NCI-H774 (cell line): ENCODE measurements at regions not wholly inside any gene's neighbourhood (a gene's known extent, or its start where the extent isn't known, plus 50 kb on each side); places are given as distances from the start of the nearest gene placed in this dataset.

Experiments
- DNase-seq: peaks from one replicate; lab custom pipeline; 2025; lab: John Stamatoyannopoulos, UW

GRCh38 chr2:83561592-83561991, 897.5 kb downstream of the SUCLG1 start:
- DNase-seq = no peak

GRCh38 chr2:83536556-83536955, 922.5 kb downstream of the SUCLG1 start:
- DNase-seq = no peak

GRCh38 chr2:83534416-83534815, 924.7 kb downstream of the SUCLG1 start:
- DNase-seq = no peak

GRCh38 chr2:83531206-83531826, 927.8 kb downstream of the SUCLG1 start:
- no peak for DNase-seq

GRCh38 chr2:83528767-83529166, 930.3 kb downstream of the SUCLG1 start:
- no peak for DNase-seq

- DNase-seq = no peak
Measured at GRCh38 chr2:83522891-83523493, 936.1 kb downstream of the SUCLG1 start.

DNA sequence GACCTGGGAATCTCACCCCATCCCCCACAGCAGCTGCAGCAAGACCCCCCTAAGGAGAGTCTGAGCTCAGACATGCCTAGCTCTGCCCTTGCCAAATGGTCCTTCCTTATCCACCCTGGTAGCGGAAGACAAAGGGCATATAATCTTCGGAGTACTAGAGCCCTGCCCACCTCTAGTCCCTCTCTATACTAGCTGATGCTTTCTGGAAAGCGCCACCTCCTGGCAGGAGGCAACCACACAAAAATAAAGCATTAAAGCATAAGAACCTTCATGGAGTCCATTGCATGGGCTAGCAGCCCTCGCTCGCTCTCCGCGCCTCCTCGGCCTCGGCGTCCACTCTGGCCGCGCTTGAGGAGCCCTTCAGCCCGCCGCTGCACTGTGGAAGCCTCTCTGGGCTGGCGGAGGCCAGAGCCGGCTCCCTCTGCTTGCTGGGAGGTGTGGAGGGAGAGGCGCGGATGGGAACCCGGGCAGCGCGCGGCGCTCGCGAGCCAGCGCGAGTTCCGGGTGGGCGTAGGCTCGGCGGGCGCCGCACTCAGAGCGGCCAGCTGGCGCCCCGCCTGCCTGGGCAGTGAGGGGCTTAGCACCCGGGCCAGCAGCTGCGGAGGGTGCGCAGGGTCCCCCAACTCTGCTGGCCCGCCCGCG, 941.2 kb downstream of the SUCLG1 start:
- DNase-seq = no peak

DNA sequence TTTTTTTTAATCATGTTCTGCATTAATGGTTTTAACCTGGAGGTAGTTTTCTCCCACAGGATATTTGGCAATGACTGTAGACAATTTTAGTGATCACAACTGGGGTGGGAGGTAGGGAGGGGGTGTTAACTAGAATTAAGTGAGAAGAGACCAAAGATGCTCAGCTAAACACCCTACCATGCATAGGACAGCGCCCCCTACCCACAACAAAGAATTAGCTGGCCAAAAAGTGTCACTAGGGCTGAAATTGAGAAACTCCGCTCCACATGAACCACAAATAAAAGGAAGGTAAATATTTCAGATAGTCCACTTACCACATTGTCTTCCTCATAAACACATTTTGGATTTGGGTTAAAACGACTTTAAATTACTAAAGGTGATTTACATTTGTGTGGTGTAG, 942.6 kb downstream of the SUCLG1 start:
- no peak for DNase-seq

GRCh38 chr2:83487451-83487850, 971.6 kb downstream of the SUCLG1 start:
- DNase-seq = no peak

DNA sequence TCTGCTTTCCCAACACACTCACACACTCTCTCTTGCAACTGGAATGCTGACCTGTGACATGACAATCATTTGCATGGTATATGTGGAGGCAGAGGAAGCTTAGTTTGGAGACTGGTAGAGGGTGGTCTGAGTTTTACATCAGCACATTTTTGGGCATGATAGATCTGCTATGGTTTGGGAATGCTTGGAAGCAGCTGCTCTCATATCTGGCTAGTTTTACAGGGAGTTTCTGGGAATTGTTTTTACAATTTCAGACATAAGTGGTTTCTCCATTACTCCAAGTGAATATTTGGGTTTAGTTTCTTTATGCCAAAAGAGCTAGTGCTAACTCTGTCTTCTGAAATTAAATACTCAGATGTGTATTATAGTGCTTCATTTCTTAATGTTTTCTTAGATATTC, 977.6 kb downstream of the SUCLG1 start:
- DNase-seq = no peak

DNA sequence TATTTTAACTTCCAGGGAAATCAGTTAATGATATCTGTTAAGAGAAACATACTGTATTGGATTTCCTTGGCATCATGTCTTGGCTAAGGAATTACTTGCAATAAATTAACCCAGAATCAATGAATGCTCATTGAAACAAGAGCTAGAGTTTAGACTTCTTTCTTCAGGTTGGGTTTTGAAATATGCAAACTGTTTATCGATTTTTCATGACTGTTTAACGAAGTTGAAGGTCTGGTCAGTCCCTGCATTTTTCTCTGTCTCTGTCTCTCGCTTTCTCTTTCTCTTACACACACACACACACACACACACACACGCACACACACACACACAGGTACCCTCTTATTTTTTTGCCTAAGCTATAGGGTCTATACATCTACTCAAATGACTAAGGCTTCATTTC, 981.0 kb downstream of the SUCLG1 start:
- DNase-seq = no peak

DNA sequence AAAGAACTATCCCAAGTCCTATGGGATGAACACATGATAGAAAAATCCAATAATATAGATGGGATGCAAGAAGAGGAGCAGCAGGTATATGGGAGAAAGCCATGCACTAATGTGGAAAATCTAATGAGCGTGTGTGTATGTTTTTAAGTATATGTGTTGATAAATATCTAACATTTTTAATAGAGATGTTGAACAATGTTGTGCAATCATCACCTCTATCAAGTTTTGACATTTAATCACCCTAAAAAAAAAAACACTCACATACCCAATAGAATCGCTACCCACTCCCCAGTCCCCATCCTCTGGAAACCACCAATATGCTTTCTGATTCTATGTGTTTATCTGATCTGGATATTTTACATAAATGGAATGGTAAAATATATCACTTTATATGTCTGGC, 983.7 kb downstream of the SUCLG1 start:
- no peak for DNase-seq

GRCh38 chr2:83471655-83472054, 987.4 kb downstream of the SUCLG1 start:
- DNase-seq = peak; percentile 55

GRCh38 chr2:83470928-83471327, 988.2 kb downstream of the SUCLG1 start:
- DNase-seq = no peak

DNA sequence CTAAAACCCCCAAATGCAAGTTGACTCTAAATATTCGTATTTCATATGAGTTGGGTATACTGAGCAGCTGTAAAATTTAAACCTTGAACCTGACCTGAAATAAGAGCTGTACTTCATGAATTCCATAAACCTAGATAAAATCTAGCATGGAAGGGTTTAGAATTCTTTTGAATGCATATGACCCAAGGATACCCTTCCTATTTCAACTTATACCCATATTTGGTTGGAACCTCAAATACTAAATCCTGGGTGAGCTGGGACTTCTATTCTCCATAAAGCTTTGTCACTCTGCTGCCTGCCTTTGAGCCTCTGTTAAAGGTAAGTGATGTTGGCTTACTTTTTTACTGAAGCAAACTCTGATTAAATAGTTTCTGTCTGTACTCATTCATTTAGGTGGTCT, 994.6 kb downstream of the SUCLG1 start:
- DNase-seq = no peak

GRCh38 chr2:83462881-83463280, 996.2 kb downstream of the SUCLG1 start:
- DNase-seq = no peak

DNA sequence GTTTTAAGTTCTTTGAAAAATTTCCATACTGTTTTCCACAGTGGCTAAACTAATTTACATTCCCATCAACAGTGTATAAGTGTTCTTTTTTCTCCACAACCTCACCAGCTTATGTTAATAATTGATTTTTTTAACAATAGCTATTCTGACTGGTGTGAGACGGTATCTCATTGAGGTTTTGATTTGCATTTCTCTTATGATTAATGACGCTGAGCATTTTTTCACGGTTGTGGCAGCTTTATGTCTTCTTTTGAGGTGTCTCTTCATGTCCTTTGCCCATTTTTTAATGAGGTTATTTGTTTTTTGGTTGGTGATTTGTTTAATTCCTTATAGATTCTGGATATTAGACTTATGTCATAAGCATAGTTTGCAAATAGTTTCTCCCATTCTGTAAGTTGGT, 997.9 kb downstream of the SUCLG1 start:
- no peak for DNase-seq

GRCh38 chr2:83459456-83459855, 999.6 kb downstream of the SUCLG1 start:
- no peak for DNase-seq

GRCh38 chr2:83435989-83436388, 1023.1 kb downstream of the SUCLG1 start:
- DNase-seq = no peak

DNA sequence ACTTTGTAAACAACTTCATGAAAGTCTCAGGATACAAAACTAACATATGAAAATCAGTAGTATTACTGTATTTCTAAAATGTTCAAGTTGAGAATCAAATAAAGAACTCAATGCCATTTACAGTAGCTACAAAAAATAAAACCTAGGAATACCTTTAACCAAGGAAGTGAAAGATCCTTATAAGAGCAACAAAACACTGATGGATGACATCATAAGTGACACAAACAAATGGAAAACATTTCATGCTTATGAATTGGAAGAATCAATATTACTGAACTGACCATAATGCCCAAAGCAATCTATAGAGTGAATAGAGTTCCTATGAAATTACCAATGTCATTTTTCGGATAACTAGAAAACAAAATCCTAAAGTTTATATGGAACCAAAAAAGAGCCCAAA, 1038.1 kb downstream of the SUCLG1 start:
- no peak for DNase-seq

- no peak for DNase-seq
Measured at GRCh38 chr2:83394134-83394904, 1064.8 kb downstream of the SUCLG1 start.

DNA sequence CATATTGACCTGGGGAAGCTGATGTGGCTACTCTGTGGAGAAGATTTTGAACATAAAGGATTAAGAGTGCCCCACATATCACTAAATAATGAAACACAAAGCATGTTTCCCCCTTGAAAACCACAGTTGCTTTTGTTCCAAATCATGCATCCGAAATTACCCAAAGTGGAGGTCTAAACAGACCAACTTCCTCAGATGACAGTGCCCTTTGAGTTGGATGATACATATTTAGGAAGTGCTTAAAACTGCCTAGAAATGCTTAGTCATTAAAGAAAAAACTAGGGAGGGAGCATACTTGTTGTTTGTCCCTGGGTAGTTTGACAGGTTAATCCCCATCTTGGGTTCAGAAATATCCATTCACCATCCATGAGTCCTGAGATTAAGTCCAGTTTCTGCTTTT, 1070.3 kb downstream of the SUCLG1 start:
- no peak for DNase-seq

DNA sequence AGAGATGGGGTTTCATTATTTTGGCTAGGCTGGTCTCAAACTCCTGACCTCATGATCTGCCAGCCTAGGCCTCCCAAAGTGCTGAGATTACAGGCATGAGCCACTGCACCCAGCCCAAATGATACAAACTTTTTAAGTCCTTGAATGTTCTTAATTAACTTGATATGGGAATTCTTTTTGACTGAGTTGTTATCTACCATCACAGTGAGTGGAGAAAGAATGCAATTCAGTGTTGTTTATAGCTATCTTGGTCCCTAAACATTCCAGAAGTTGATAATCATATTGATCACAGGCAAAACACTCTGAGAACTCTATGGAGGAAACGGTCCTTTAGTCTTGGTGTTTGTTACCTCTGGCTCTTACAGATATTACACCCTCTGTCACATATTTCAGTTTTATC, 1072.5 kb downstream of the SUCLG1 start:
- DNase-seq = no peak
